Spleen (tissue), 7 donors: ENCODE measurements at regions not wholly inside any gene's neighbourhood (a gene's known extent, or its start where the extent isn't known, plus 50 kb on each side); places are given as distances from the start of the nearest gene placed in this dataset.

ENCODE experiments used
- POLR2A ChIP-seq, 3 donors: fragments of 450-650 bp; IDR thresholded peaks; one replicate each; pipeline ENCODE4 v1.5.1; 2017; ENCODE audit warnings: antibody characterized with exemption in 3 of 3, mild to moderate bottlenecking in 1 of 3
- POLR2AphosphoS5 ChIP-seq, 3 donors: sonication (generic); formaldehyde crosslinking; IDR thresholded peaks; one replicate each; pipeline ENCODE4 v1.5.1; 2017; ENCODE audit warnings: antibody characterized with exemption in 3 of 3
- TF ChIP-seq, protein P1 (sequence below), 11 experiments: fragments of 200-600 bp in 7 of 11; fragments of 450-650 bp in 4 of 11; sonication (generic) in 4 of 11; IDR thresholded peaks in 8 of 11; conservative IDR thresholded peaks in 3 of 11; 1 replicate in 7 of 11; 2 replicates in 4 of 11; pipeline versions ENCODE4 v1.4.0 to v1.8.0; 2016 to 2021; ENCODE audit warnings: antibody characterized with exemption in 11 of 11, inconsistent platforms in 4 of 11, mild to moderate bottlenecking in 1 of 11
- donor health status: DM: no; HTN: no; CAD: no; lungs with moderate emphysema.
- donor health status: DM: no; HTN: no; CAD: no.
- donor health status: DM: no; HTN: no; CAD: no.

DNA sequence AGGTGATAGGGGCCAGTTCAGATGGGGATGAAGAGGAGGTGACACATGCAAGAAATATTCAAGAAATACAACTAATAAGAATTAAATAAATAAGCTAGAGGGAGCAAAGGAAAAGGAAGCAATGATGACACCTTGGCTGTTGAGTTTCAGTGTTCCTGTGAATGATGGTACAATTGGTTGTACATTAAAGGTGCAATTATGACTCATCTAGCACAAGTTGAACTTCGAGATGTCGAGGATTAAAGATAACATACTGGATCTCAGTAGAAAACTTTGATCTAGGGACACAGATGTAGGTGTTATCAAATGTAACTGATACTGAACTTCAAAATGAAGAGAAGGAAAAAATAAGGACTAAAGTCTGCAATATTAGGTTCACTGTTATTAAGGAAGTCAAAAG lies 760.6 kb upstream of the CHAC2 start:
- TF ChIP-seq, protein P1, sequence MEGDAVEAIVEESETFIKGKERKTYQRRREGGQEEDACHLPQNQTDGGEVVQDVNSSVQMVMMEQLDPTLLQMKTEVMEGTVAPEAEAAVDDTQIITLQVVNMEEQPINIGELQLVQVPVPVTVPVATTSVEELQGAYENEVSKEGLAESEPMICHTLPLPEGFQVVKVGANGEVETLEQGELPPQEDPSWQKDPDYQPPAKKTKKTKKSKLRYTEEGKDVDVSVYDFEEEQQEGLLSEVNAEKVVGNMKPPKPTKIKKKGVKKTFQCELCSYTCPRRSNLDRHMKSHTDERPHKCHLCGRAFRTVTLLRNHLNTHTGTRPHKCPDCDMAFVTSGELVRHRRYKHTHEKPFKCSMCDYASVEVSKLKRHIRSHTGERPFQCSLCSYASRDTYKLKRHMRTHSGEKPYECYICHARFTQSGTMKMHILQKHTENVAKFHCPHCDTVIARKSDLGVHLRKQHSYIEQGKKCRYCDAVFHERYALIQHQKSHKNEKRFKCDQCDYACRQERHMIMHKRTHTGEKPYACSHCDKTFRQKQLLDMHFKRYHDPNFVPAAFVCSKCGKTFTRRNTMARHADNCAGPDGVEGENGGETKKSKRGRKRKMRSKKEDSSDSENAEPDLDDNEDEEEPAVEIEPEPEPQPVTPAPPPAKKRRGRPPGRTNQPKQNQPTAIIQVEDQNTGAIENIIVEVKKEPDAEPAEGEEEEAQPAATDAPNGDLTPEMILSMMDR (IDR thresholded peaks at IDR 0.05 in 8 of 11, conservative IDR thresholded peaks at IDR 0.05 in 3 of 11): no peak
- TF ChIP-seq POLR2AphosphoS5 (IDR thresholded peaks at IDR 0.05) (no peak), POLR2A (IDR thresholded peaks at IDR 0.05) (no peak)
